Natural killer cell (primary cell): ENCODE measurements at regions not wholly inside any gene's neighbourhood (a gene's known extent, or its start where the extent isn't known, plus 50 kb on each side); places are given as distances from the start of the nearest gene placed in this dataset.

ENCODE experiments used
- ATAC-seq, 3 donors: fragments of 150-1000 bp in 2 of 3; fragments of 200-7000 bp in 1 of 3; cut with Tn5 transposase; 1 replicate in 1 of 3; 2 replicates in 2 of 3; pipeline ENCODE4 v1.10.0; 2021; ENCODE audit warnings: mild to moderate bottlenecking in 2 of 3, moderate library complexity in 2 of 3
- DNase-seq, 2 donors: peaks; one replicate each; pipeline versions ENCODE4 v3.0.0 to v3.0.0-alpha.2; 2013 to 2021; ENCODE audit warnings: mixed read lengths in 1 of 2
- H3K27ac ChIP-seq: one replicate; pipeline ENCODE4 v1.5.1; 2013; ENCODE audit warnings: mild to moderate bottlenecking, low read length
- H3K27me3 ChIP-seq: one replicate; pipeline ENCODE4 v1.6.1; 2013; ENCODE audit warnings: low read length; ENCODE audit not compliant: control insufficient read depth, insufficient read depth
- H3K36me3 ChIP-seq: one replicate; pipeline ENCODE4 v1.6.1; 2013; ENCODE audit warnings: low read length; ENCODE audit not compliant: control insufficient read depth, insufficient read depth
- H3K4me1 ChIP-seq: one replicate; pipeline ENCODE4 v1.6.1; 2013; ENCODE audit warnings: low read length; ENCODE audit not compliant: control insufficient read depth, insufficient read depth
- H3K4me3 ChIP-seq: one replicate; pipeline ENCODE4 v1.5.1; 2013; ENCODE audit warnings: low read length
- H3K9me3 ChIP-seq: one replicate; pipeline ENCODE4 v1.6.1; 2013; ENCODE audit warnings: low read length; ENCODE audit not compliant: control insufficient read depth, insufficient read depth
- H3K27ac Mint-ChIP-seq, 2 donors: one replicate each; pipeline ENCODE4 v1.8.0; 2022; ENCODE audit warnings: mild to moderate bottlenecking in 2 of 2, mixed read lengths in 2 of 2, moderate library complexity in 1 of 2
- H3K27me3 Mint-ChIP-seq, 2 donors: one replicate each; pipeline ENCODE4 v1.8.0; 2022; ENCODE audit warnings: low read depth in 2 of 2, mixed read lengths in 2 of 2
- H3K36me3 Mint-ChIP-seq: one replicate; pipeline ENCODE4 v1.8.0; 2022; ENCODE audit warnings: mixed read lengths
- H3K4me1 Mint-ChIP-seq, 2 donors: one replicate each; pipeline ENCODE4 v1.8.0; 2022; ENCODE audit warnings: mixed read lengths in 2 of 2
- H3K4me3 Mint-ChIP-seq: one replicate; pipeline ENCODE4 v1.8.0; 2022; ENCODE audit warnings: mild to moderate bottlenecking, moderate library complexity, mixed read lengths
- H3K9me3 Mint-ChIP-seq, 2 donors: one replicate each; pipeline ENCODE4 v1.8.0; 2022; ENCODE audit warnings: mixed read lengths in 2 of 2
- WGBS: methylation state at CpG from one replicate; pipeline ENCODE4 v1.1.7; 2013; ENCODE audit warnings: missing lambda C conversion rate; ENCODE audit not compliant: insufficient coverage; 5-methylcytosine and 5-hydroxymethylcytosine counted together
- intact Hi-C: fragments of 100-400 bp; cut with micrococcal nuclease; formaldehyde crosslinking; loops from one replicate; pipeline ENCODE4 v1.14.2; 2022
- TF ChIP-seq, protein P1 (sequence below): fragments of 200-600 bp; IDR thresholded peaks from one replicate; pipeline ENCODE4 v1.8.0; 2022; ENCODE audit warnings: antibody characterized with exemption

DNA sequence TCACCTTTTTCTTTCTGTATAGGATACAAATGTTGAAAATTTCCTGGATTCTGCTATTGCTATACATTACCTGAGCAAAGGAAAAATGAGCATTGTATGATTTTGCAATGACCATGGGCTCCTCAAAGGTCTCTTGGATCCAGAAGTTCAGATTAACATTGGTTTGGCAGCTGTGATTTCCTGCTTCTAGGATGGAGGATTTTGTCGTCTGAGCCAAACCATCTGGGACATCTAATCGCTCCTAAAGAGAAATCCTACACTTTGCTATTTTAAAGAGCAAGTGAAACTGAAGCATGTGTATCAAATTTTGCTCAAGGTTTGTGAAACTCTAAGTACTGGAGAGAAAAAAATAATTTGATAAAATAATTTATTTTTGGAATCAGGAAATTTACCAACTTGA is 115.1 kb upstream of the ST6GAL2 start:
- Mint-ChIP-seq H3K4me1 (no peaks in the 10 kb centered on the region), H3K4me3 (no peak overlapping the region), H3K27ac (no peak overlapping the region), H3K36me3 (no peaks in the 10 kb centered on the region), H3K27me3 (no peaks in the 10 kb centered on the region), H3K9me3 (peaks cover 6 to 12% of the 10 kb centered on the region in 2 donors)
- H3K4me1 ChIP-seq: no peaks in the 10 kb centered on the region
- H3K4me3 ChIP-seq: no peak overlapping the region
- no peak overlapping the region for H3K27ac ChIP-seq
- 100% methylated on average over 1 of the region's 2 CpGs for WGBS
- H3K27me3 ChIP-seq: no peaks in the 10 kb centered on the region
- no peaks in the 10 kb centered on the region for H3K36me3 ChIP-seq
- intact Hi-C loops: no loop called here
- ATAC-seq (no peak), DNase-seq (no peak)
- H3K9me3 ChIP-seq: no peaks in the 10 kb centered on the region
- TF ChIP-seq, protein P1, sequence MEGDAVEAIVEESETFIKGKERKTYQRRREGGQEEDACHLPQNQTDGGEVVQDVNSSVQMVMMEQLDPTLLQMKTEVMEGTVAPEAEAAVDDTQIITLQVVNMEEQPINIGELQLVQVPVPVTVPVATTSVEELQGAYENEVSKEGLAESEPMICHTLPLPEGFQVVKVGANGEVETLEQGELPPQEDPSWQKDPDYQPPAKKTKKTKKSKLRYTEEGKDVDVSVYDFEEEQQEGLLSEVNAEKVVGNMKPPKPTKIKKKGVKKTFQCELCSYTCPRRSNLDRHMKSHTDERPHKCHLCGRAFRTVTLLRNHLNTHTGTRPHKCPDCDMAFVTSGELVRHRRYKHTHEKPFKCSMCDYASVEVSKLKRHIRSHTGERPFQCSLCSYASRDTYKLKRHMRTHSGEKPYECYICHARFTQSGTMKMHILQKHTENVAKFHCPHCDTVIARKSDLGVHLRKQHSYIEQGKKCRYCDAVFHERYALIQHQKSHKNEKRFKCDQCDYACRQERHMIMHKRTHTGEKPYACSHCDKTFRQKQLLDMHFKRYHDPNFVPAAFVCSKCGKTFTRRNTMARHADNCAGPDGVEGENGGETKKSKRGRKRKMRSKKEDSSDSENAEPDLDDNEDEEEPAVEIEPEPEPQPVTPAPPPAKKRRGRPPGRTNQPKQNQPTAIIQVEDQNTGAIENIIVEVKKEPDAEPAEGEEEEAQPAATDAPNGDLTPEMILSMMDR: no peak

DNA sequence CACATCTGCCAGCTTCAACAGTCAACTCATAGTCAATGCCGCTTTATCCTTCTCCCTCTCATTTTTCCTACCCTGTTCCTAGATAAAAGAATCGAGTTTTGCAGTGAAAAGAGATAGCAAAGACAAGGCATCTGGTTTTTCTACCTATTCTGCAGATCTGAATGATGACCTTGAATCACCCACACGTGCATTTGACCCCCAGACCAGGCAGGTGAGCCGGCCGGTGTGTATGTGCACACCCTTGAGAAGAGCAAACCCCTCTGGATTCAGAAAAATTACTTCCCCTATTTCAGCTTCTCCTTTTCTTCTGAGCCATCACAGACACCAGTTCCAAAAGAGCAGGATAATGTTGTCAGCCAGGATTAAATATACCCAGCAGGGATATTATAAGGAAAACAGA is 115.6 kb upstream of the ST6GAL2 start:
- no peaks in the 10 kb centered on the region for H3K4me1 Mint-ChIP-seq
- Histone ChIP-seq H3K27ac (no peak overlapping the region), H3K4me3 (no peak overlapping the region), H3K36me3 (no peaks in the 10 kb centered on the region), H3K9me3 (no peaks in the 10 kb centered on the region), H3K4me1 (no peaks in the 10 kb centered on the region), H3K27me3 (no peaks in the 10 kb centered on the region)
- H3K9me3 Mint-ChIP-seq: peaks cover 11 to 12% of the 10 kb centered on the region in 2 donors
- DNase-seq (no peak), ATAC-seq (no peak)
- H3K27me3 Mint-ChIP-seq: no peaks in the 10 kb centered on the region
- TF ChIP-seq, protein P1: no peak
- H3K27ac Mint-ChIP-seq: no peak overlapping the region
- no peaks in the 10 kb centered on the region for H3K36me3 Mint-ChIP-seq
- WGBS: 68% methylated on average over 5 of the region's 5 CpGs
- intact Hi-C loops: no loop called here
- H3K4me3 Mint-ChIP-seq: no peak overlapping the region

DNA sequence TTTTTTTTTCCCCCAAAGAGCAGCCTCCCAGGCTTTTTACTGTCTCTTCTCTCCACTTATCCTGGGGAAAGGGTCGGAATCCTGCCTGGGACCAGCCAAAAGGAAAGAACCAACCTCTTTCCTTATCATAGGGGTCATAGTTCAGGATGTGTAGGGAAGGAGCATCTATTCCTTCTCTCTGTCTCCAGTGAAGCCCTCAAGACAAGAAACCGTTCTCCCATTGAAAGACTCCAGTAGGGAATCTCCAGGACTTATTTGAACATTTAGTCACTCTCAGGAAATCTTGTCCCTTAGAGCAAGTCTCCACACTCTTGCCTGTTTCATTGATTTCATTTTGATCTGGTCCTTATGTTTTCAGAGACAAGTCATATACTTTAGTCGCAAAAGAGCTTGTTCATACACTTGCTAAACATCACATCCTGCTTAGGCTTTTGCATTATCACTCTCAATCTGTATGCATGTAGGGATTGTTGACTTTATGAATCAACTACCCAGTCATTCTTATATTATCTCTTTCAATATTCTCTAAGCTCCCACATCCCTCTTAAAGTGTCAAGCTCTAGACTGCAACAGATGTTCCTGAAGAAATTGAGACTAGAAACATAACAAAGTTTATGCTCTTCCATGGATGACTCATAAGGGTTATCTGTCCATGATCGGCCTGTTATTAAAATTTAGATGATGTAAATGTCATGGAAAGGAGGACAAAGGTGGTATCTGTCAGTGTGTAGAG is 116.2 kb upstream of the ST6GAL2 start:
- Histone ChIP-seq H3K9me3 (no peaks in the 10 kb centered on the region), H3K27me3 (no peaks in the 10 kb centered on the region), H3K4me3 (no peak overlapping the region), H3K36me3 (no peaks in the 10 kb centered on the region), H3K27ac (no peak overlapping the region), H3K4me1 (no peaks in the 10 kb centered on the region)
- no peaks in the 10 kb centered on the region for H3K27me3 Mint-ChIP-seq
- no peak overlapping the region for H3K27ac Mint-ChIP-seq
- DNase-seq (no peak), ATAC-seq (no peak)
- H3K9me3 Mint-ChIP-seq: peaks cover 10 to 11% of the 10 kb centered on the region in 2 donors
- 93% methylated on average over 3 of the region's 4 CpGs for WGBS
- intact Hi-C loops: no loop called here
- no peaks in the 10 kb centered on the region for H3K4me1 Mint-ChIP-seq
- H3K4me3 Mint-ChIP-seq: no peak overlapping the region
- TF ChIP-seq, protein P1: no peak
- H3K36me3 Mint-ChIP-seq: no peaks in the 10 kb centered on the region

DNA sequence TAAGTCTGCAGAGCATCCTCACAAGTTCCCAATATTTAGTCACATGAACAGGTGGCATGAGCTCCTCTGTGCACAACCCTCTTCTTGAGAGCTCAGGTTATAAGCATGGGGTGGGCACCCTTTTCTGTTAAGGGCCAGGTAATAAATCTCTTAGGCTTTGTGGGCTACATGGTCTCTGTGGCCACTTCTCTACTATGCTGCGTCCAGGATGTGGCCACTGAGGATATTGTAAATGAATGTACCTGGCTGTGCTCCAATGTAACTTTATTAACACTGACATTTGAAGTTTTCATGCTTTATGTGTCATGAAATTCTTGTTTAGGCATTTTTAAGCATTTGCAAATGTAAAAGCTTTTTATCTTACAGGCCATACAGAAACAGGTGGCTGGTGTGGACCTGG is 116.8 kb upstream of the ST6GAL2 start:
- no peaks in the 10 kb centered on the region for H3K27me3 ChIP-seq
- Mint-ChIP-seq H3K27me3 (no peaks in the 10 kb centered on the region), H3K4me3 (no peak overlapping the region), H3K36me3 (no peaks in the 10 kb centered on the region), H3K4me1 (no peaks in the 10 kb centered on the region), H3K9me3 (peaks cover 5 to 10% of the 10 kb centered on the region in 2 donors), H3K27ac (no peak overlapping the region)
- H3K4me3 ChIP-seq: no peak overlapping the region
- TF ChIP-seq, protein P1: no peak
- DNase-seq (no peak), ATAC-seq (no peak)
- 56% methylated on average over 1 of the region's 1 CpG for WGBS
- intact Hi-C loops: no loop called here
- H3K36me3 ChIP-seq: no peaks in the 10 kb centered on the region
- no peaks in the 10 kb centered on the region for H3K9me3 ChIP-seq
- H3K27ac ChIP-seq: no peak overlapping the region
- no peaks in the 10 kb centered on the region for H3K4me1 ChIP-seq
